ENCODE measurements at regions not wholly inside any gene's neighbourhood (a gene's known extent, or its start where the extent isn't known, plus 50 kb on each side); places are given as distances from the start of the nearest gene placed in this dataset.

- H3K4me1 Mint-ChIP-seq, result peaks cover 17% of the 10 kb centered on the region
- H3K36me3 Mint-ChIP-seq (ENCODE audit: low read depth), result no peaks in the 10 kb centered on the region
- peaks cover 5% of the 10 kb centered on the region for H3K9me3 Mint-ChIP-seq
- no peak for TF ChIP-seq CTCF (IDR thresholded peaks at IDR 0.05)
- no peak overlapping the region for H3K27ac Mint-ChIP-seq
- no peak overlapping the region for H3K4me3 Mint-ChIP-seq
- no peaks in the 10 kb centered on the region for H3K27me3 Mint-ChIP-seq (ENCODE audit: low read depth, poor library complexity)
- DNase-seq, result no peak
Observed at GRCh38 chr2:150215041-150215440, 272.4 kb downstream of the RND3 start.

GRCh38 chr2:150214626-150215025 is 272.8 kb downstream of the RND3 start:
- DNase-seq, result no peak
- no peaks in the 10 kb centered on the region for H3K36me3 Mint-ChIP-seq (ENCODE audit: low read depth)
- peaks cover 17% of the 10 kb centered on the region for H3K4me1 Mint-ChIP-seq
- peaks cover 5% of the 10 kb centered on the region for H3K9me3 Mint-ChIP-seq
- H3K27ac Mint-ChIP-seq, result no peak overlapping the region
- no peaks in the 10 kb centered on the region for H3K27me3 Mint-ChIP-seq (ENCODE audit: low read depth, poor library complexity)
- no peak for TF ChIP-seq CTCF (IDR thresholded peaks at IDR 0.05)
- H3K4me3 Mint-ChIP-seq, result no peak overlapping the region

GRCh38 chr2:150212722-150213171 is 274.7 kb downstream of the RND3 start:
- Mint-ChIP-seq H3K27ac (no peak overlapping the region), H3K36me3 (ENCODE audit: low read depth) (no peaks in the 10 kb centered on the region)
- TF ChIP-seq CTCF (IDR thresholded peaks at IDR 0.05), result no peak

GRCh38 chr2:150211164-150211631 is 276.3 kb downstream of the RND3 start:
- TF ChIP-seq CTCF (IDR thresholded peaks at IDR 0.05), result no peak
- Mint-ChIP-seq H3K4me1 (peaks cover 17% of the 10 kb centered on the region), H3K9me3 (no peaks in the 10 kb centered on the region), H3K27ac (no peak overlapping the region), H3K36me3 (ENCODE audit: low read depth) (no peaks in the 10 kb centered on the region), H3K27me3 (ENCODE audit: low read depth, poor library complexity) (no peaks in the 10 kb centered on the region), H3K4me3 (no peak overlapping the region)
- DNase-seq, result no peak

More at GRCh38 chr2:150212722-150213171, 274.7 kb downstream of the RND3 start:
- DNase-seq, result no peak
- H3K9me3 Mint-ChIP-seq, result peaks cover 5% of the 10 kb centered on the region
- H3K27me3 Mint-ChIP-seq (ENCODE audit: low read depth, poor library complexity), result no peaks in the 10 kb centered on the region
- H3K4me1 Mint-ChIP-seq, result peaks cover 17% of the 10 kb centered on the region
- no peak overlapping the region for H3K4me3 Mint-ChIP-seq

GRCh38 chr2:150209746-150210145 is 277.7 kb downstream of the RND3 start:
- Mint-ChIP-seq H3K36me3 (ENCODE audit: low read depth) (no peaks in the 10 kb centered on the region), H3K4me1 (peaks cover 13% of the 10 kb centered on the region), H3K27ac (no peak overlapping the region), H3K9me3 (no peaks in the 10 kb centered on the region), H3K4me3 (no peak overlapping the region), H3K27me3 (ENCODE audit: low read depth, poor library complexity) (no peaks in the 10 kb centered on the region)
- no peak for TF ChIP-seq CTCF (IDR thresholded peaks at IDR 0.05)
- DNase-seq, result no peak

GRCh38 chr2:150208689-150209088 is 278.8 kb downstream of the RND3 start:
- no peak for DNase-seq
- Mint-ChIP-seq H3K4me3 (no peak overlapping the region), H3K27ac (no peak overlapping the region), H3K9me3 (no peaks in the 10 kb centered on the region), H3K4me1 (peaks cover 9% of the 10 kb centered on the region), H3K36me3 (ENCODE audit: low read depth) (no peaks in the 10 kb centered on the region), H3K27me3 (ENCODE audit: low read depth, poor library complexity) (no peaks in the 10 kb centered on the region)
- TF ChIP-seq CTCF (IDR thresholded peaks at IDR 0.05), result no peak

Measured in nephron progenitor cell (in vitro differentiated cells).